ENCODE measurements at regions not wholly inside any gene's neighbourhood (a gene's known extent, or its start where the extent isn't known, plus 50 kb on each side); places are given as distances from the start of the nearest gene placed in this dataset.

- no peak for DNase-seq
- H3K4me1 Mint-ChIP-seq: no peaks in the 10 kb centered on the region
- peaks cover 12% of the 10 kb centered on the region for H3K27me3 Mint-ChIP-seq
- H3K27ac Mint-ChIP-seq: no peak overlapping the region
- POLR2A ChIA-PET: no interaction called here
- no peak for ATAC-seq (ENCODE audit: low read depth)
- intact Hi-C loops (cut with micrococcal nuclease): no loop called here
- H3K36me3 Mint-ChIP-seq (ENCODE audit: low read depth): no peaks in the 10 kb centered on the region
- no peak overlapping the region for H3K4me3 Mint-ChIP-seq
- CTCF ChIA-PET: no interaction called here
- TF ChIP-seq, protein P1, sequence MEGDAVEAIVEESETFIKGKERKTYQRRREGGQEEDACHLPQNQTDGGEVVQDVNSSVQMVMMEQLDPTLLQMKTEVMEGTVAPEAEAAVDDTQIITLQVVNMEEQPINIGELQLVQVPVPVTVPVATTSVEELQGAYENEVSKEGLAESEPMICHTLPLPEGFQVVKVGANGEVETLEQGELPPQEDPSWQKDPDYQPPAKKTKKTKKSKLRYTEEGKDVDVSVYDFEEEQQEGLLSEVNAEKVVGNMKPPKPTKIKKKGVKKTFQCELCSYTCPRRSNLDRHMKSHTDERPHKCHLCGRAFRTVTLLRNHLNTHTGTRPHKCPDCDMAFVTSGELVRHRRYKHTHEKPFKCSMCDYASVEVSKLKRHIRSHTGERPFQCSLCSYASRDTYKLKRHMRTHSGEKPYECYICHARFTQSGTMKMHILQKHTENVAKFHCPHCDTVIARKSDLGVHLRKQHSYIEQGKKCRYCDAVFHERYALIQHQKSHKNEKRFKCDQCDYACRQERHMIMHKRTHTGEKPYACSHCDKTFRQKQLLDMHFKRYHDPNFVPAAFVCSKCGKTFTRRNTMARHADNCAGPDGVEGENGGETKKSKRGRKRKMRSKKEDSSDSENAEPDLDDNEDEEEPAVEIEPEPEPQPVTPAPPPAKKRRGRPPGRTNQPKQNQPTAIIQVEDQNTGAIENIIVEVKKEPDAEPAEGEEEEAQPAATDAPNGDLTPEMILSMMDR (IDR thresholded peaks at IDR 0.05): no peak
- H3K9me3 Mint-ChIP-seq: no peaks in the 10 kb centered on the region
Observed at GRCh38 chr13:91172160-91172559, 175.3 kb upstream of the MIR17HG start.

- no peak overlapping the region for H3K4me3 Mint-ChIP-seq
- TF ChIP-seq, protein P1 (IDR thresholded peaks at IDR 0.05): no peak
- no peaks in the 10 kb centered on the region for H3K36me3 Mint-ChIP-seq (ENCODE audit: low read depth)
- H3K27me3 Mint-ChIP-seq: peaks cover 11% of the 10 kb centered on the region
- ChIA-PET POLR2A (no interaction called here), CTCF (no interaction called here)
- no peaks in the 10 kb centered on the region for H3K9me3 Mint-ChIP-seq
- no peak for ATAC-seq (ENCODE audit: low read depth)
- no peak overlapping the region for H3K27ac Mint-ChIP-seq
- intact Hi-C loops (cut with micrococcal nuclease): no loop called here
- no peaks in the 10 kb centered on the region for H3K4me1 Mint-ChIP-seq
- DNase-seq: no peak
Observed at GRCh38 chr13:91174886-91175501, 172.5 kb upstream of the MIR17HG start.

- ChIA-PET POLR2A (no interaction called here), CTCF (no interaction called here)
- Mint-ChIP-seq H3K4me3 (no peak overlapping the region), H3K27me3 (peaks cover 10% of the 10 kb centered on the region), H3K4me1 (no peaks in the 10 kb centered on the region), H3K9me3 (no peaks in the 10 kb centered on the region), H3K36me3 (ENCODE audit: low read depth) (no peaks in the 10 kb centered on the region), H3K27ac (no peak overlapping the region)
- ATAC-seq (ENCODE audit: low read depth): no peak
- TF ChIP-seq, protein P1 (IDR thresholded peaks at IDR 0.05): no peak
- DNase-seq: no peak
- intact Hi-C loops (cut with micrococcal nuclease): no loop called here
Observed at GRCh38 chr13:91178099-91178498, 169.4 kb upstream of the MIR17HG start.

DNA sequence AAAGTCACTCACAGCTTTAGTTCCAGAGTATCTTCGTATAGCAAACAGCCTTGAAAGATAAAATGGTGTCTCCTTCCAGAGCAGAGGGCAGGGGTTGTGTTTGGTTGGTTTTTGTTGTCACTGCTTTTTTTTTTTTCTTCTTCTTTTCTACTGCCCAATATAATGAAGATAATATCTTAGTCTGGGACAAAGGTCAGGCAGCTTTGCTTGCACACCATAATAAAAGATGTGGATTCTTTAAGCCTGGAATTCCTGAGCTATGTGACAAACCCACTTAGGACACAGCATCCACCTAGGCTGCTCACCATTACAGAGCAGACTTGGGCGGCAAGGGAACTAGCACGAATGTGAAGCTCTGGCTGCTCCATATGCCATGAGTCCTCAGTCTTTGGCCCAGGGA, 165.6 kb upstream of the MIR17HG start:
- POLR2A ChIA-PET: no interaction called here
- ATAC-seq (ENCODE audit: low read depth): no peak
- Mint-ChIP-seq H3K36me3 (ENCODE audit: low read depth) (no peaks in the 10 kb centered on the region), H3K4me1 (no peaks in the 10 kb centered on the region), H3K9me3 (no peaks in the 10 kb centered on the region), H3K27me3 (no peaks in the 10 kb centered on the region), H3K4me3 (no peak overlapping the region), H3K27ac (no peak overlapping the region)
- DNase-seq: no peak
- TF ChIP-seq, protein P1 (IDR thresholded peaks at IDR 0.05): no peak
- CTCF ChIA-PET: no interaction called here
- intact Hi-C loops (cut with micrococcal nuclease): no loop called here

GRCh38 chr13:91184244-91184926, 163.1 kb upstream of the MIR17HG start:
- intact Hi-C loops (cut with micrococcal nuclease): no loop called here
- Mint-ChIP-seq H3K4me3 (no peak overlapping the region), H3K9me3 (no peaks in the 10 kb centered on the region), H3K4me1 (no peaks in the 10 kb centered on the region), H3K36me3 (ENCODE audit: low read depth) (no peaks in the 10 kb centered on the region), H3K27me3 (no peaks in the 10 kb centered on the region), H3K27ac (no peak overlapping the region)
- ATAC-seq (ENCODE audit: low read depth) (no peak), DNase-seq (no peak)
- CTCF ChIA-PET: no interaction called here
- TF ChIP-seq, protein P1 (IDR thresholded peaks at IDR 0.05): no peak
- POLR2A ChIA-PET: no interaction called here
